Keratinocyte (primary cell): ENCODE measurements at regions not wholly inside any gene's neighbourhood (a gene's known extent, or its start where the extent isn't known, plus 50 kb on each side); places are given as distances from the start of the nearest gene placed in this dataset.

Source experiments
- CTCF ChIP-seq, 3 experiments: IDR thresholded peaks in 1 of 3; conservative IDR thresholded peaks in 1 of 3; optimal IDR thresholded peaks in 1 of 3; 2 replicates in 2 of 3; 3 replicates in 1 of 3; pipeline versions ENCODE3 to v1.5.1; 2011; ENCODE audit warnings: low read length in 3 of 3, mild to moderate bottlenecking in 3 of 3, moderate library complexity in 2 of 3, control low read depth in 1 of 3, inconsistent platforms in 1 of 3; ENCODE audit not compliant: insufficient read depth in 2 of 3; ENCODE audit errors: extremely low read depth in 1 of 3
- EZH2 ChIP-seq: IDR thresholded peaks from one replicate; pipeline ENCODE4 v1.6.1; 2012; ENCODE audit warnings: inconsistent platforms, mild to moderate bottlenecking, low read length, moderate library complexity

DNA sequence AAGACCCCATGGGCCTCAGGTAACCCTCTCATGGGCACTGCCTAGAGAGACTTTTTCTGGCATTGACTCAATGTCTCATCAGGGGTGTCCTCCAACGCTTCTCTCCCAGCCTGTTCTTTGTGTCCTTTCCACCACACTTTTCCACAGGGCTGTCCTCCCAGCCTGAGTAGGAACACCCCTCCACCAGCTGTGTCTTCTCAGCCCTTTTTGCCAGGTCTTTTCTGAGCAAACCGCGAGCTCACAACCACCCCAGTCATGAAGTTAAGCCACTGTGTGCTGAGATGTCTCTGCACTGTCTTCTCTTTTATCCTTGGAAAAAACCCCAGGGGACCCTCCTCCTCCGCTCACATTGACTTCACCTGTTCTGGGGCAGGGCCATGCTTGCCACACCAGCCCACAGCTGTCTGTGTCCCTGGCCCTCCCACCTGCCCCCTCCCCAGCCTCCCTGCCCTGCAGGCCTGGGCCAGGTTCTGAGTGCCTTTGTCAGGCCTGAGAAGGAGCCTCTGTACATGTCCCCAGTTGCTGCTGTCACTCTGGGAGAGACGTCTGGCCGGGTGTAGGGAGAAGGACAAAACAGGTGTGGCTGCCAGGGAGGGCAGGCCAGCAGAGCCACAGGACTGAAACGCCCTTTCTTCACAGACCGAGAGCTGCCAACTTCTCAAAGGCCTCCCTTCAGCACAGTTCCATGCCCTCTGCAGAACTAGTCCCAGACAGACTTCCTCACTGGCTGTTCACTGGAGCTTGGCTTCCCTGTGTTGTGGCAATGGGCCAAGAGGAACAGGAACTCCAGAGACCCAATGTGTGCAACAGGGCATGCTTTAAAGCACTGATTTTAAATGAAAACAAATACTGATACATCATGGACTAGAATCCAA lies 50.5 kb upstream of the PNMA1 start:
- TF ChIP-seq EZH2: no peak
- TF ChIP-seq CTCF (optimal IDR thresholded peaks at IDR 0.05 in 1 of 3, IDR thresholded peaks at IDR 0.05 in 1 of 3, conservative IDR thresholded peaks at IDR 0.05 in 1 of 3; ENCODE audit: extremely low read depth in 1 of 3, insufficient read depth in 2 of 3, low read length in 3 of 3): no peak
